HG03442 (cell line): ENCODE measurements at regions not wholly inside any gene's neighbourhood (a gene's known extent, or its start where the extent isn't known, plus 50 kb on each side); places are given as distances from the start of the nearest gene placed in this dataset.

Source experiments
- ATAC-seq: cut with Tn5 transposase; IDR thresholded peaks from one replicate; pipeline ENCODE4 v1.9.1; 2021; ENCODE audit warnings: mild to moderate bottlenecking, moderate library complexity; ENCODE audit not compliant: unreplicated experiment

DNA sequence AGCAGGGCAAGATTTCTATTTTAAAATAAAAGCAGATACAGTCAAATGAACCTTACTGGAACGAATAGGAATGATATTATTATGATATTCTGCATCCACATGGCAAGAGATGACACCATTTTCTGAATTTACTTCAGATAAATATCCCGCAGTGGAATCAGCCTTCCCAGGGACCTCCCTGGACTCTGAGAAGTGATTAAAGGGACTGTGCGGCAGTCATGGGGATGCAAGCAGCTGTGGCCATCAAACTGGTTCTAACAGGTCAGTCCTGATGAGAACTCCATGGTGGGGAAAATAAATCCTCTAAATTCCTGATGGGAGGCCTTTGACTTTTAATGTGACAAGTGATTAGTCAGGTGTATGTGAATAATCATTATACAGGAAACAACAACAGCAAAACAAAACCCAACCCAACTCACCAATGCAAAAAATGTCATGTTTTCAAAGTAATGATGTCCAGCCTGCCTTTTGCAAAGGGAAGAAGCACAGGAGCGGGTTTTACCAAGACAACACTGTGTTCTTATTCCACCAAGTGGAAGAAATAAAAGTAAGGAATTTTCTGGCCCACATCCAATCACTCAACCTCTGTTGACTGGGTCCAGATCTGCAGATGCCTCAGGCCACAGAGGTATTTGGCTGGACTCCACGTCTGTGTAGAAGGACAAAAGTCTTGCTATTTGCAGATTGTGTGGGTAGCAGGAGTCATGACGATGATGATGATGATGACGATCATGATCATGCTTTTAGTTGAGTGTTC lies 61.9 kb upstream of the CITED2 start:
- no peak for ATAC-seq

DNA sequence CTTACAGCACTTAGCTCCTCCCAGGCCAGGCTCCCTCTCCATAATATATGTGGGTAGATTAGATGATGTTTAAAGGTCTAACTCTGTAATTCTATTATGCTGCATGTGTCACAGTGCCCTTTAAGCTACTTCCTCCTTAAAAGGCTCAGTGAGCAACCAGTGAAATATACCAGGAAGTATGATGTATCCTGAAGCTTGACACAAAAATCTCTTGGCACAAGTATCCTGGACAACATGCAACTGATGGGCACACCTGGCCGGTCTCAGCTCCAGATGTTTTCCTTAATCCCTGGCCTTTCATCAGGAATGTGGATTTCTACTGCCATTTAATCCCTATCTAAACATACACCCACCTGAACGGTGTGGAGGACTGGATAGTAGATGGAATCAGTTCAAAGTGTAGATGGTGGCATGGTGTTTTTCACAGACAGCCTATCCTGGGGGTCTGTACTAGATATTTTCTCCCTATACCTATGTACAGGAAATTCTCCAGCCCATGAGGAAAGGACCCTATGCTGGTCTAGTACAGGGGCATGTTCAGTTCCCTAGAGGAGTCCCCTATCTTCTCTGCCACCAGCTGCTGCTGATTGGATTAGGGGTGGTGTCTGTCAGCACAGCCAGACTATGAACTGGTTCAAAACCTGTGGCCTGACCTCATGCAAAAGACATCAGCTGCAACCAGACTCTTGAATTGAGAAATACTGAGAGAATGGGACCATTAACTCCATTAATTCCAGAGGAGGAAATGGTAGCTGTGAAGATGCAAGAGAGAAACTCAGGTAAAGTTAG lies 59.4 kb upstream of the CITED2 start:
- ATAC-seq, result no peak

- ATAC-seq, result no peak
Observed at GRCh38 chr6:139431602-139431956, 57.1 kb upstream of the CITED2 start.

- ATAC-seq, result no peak
Observed at GRCh38 chr6:139430899-139431601, 56.6 kb upstream of the CITED2 start.

- ATAC-seq, result no peak
Observed at GRCh38 chr6:139429580-139430145, 55.2 kb upstream of the CITED2 start.

DNA sequence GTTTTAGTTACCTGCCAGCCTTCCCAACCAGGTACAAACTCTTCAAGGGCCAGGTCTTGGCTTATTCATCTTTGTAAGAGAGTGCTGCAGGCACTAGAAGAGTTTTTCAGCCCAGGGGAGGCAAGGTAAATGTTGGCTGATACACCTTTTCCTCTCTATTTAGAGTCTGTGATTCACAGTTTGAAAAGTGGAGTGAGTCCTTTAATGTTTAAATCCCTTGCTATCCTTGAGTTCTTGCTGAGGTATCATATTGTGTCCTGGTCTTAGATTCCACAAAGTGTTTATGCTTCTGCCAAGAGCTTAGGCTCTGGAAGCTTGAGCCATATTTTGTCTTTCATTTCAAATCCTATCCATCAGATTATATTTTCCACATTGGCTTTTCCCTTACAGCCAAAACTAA lies 52.8 kb upstream of the CITED2 start:
- ATAC-seq, result no peak

- no peak for ATAC-seq
Observed at GRCh38 chr6:139426795-139427194, 52.3 kb upstream of the CITED2 start.

DNA sequence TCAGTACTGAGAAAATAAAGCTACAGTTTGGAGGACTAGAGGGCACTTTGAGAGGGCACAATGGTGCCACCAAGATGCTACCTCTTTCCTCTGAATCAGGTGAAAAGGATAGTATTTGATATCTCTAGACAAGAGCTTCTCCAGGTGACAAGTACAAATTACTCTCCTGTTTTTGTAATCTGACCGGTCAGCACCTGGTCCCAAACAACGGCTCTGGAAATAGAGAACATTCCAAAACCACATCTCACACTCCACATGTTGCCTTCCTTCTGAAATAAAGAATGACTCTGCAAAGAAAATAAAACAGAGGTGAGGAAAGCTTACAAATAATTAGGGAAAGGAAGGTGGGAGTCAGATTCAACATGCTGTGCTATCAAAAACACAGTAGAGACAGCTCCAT lies 51.3 kb upstream of the CITED2 start:
- no peak for ATAC-seq

DNA sequence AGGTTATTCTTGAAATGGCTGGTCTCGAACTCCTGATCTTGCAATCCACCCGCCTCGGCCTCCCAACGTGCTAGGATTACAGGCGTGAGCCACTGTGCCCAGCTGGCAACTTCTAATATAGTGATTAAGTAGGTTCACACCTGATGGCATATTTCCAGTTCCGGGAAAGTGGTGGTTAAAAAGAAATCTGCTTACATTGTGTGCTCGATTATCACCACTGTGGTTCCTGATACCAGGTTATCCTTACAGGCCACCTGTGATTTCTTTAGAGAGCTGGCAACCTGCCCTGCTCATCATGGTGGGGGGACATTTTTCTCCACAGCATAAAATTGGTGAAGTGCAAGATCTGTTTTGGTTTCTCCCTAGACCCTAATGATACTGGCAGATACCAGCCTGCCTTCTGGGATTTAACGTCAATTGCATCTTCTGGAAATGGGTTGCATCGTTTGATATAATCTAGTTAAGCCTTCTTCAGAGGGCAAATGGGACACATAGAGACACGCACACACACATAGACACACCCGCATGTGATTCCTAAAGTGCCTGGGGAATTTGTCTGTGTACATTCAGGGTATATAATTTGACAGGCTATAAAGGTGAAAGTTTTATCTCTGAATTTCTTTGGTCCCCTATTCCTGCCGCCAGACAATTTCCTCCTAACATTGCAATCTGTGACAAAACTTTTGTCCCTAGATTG lies 49.7 kb upstream of the CITED2 start:
- ATAC-seq, result no peak
